HEK293 (cell line): ENCODE measurements at regions not wholly inside any gene's neighbourhood (a gene's known extent, or its start where the extent isn't known, plus 50 kb on each side); places are given as distances from the start of the nearest gene placed in this dataset.

Experiments used
- CTCF ChIA-PET: fragments of 350-600 bp; formaldehyde crosslinking; extraction: SDS; loops from one replicate; lab custom pipeline; 2021; ENCODE audit warnings: antibody characterized with exemption; lab: Yijun Ruan, JAX
- POLR2A ChIA-PET: fragments of 300-600 bp; formaldehyde crosslinking; extraction: SDS; loops from one replicate; lab custom pipeline; 2020; ENCODE audit warnings: antibody characterized with exemption, inconsistent platforms; lab: Yijun Ruan, JAX
- H3K27ac ChIP-seq: fragments of 200-500 bp; sonication (Bioruptor generic); 2 replicates; pipeline ENCODE4 v1.5.1; 2014; ENCODE audit warnings: low read depth, low read length, control low read depth, inconsistent platforms; ENCODE audit errors: extremely low read depth
- H3K36me3 ChIP-seq, 2 experiments: fragments of 200-500 bp in 1 of 2; sonication (Bioruptor generic) in 1 of 2; 1 replicate in 1 of 2; 2 replicates in 1 of 2; pipeline ENCODE4 v1.5.1; 2014 to 2017; ENCODE audit warnings: inconsistent platforms in 2 of 2, low read length in 2 of 2; ENCODE audit not compliant: control insufficient read depth in 2 of 2, insufficient read depth in 1 of 2
- H3K4me1 ChIP-seq: fragments of 200-500 bp; sonication (Bioruptor generic); 2 replicates; pipeline ENCODE4 v1.5.1; 2014; ENCODE audit warnings: mild to moderate bottlenecking, low read length, inconsistent platforms; ENCODE audit not compliant: control insufficient read depth, insufficient read depth
- H3K4me3 ChIP-seq: 2 replicates; pipeline ENCODE4 v1.5.1; 2011; ENCODE audit warnings: low read depth, mild to moderate bottlenecking, control low read depth, low read length, moderate library complexity
- H3K9me3 ChIP-seq: fragments of 200-500 bp; sonication (Bioruptor generic); 2 replicates; pipeline ENCODE4 v1.5.1; 2014; ENCODE audit warnings: low read depth, low read length, inconsistent platforms; ENCODE audit not compliant: control insufficient read depth, insufficient read depth
- MZF1 ChIP-seq: fragments of 450-650 bp; formaldehyde crosslinking; IDR thresholded peaks from 2 replicates; pipeline ENCODE4 v1.5.1; 2017; ENCODE audit warnings: missing biosample characterization, missing genetic modification characterization, borderline replicate concordance
- PRDM10 ChIP-seq: fragments of 450-650 bp; formaldehyde crosslinking; IDR thresholded peaks from 2 replicates; pipeline ENCODE4 v1.5.1; 2016; ENCODE audit warnings: missing biosample characterization, missing genetic modification characterization
- RBAK ChIP-seq: fragments of 450-650 bp; formaldehyde crosslinking; IDR thresholded peaks from 2 replicates; pipeline ENCODE4 v1.5.1; 2016; ENCODE audit warnings: missing biosample characterization, missing genetic modification characterization
- SALL2 ChIP-seq: fragments of 450-650 bp; formaldehyde crosslinking; IDR thresholded peaks from 2 replicates; pipeline ENCODE4 v1.5.0; 2017; ENCODE audit warnings: missing biosample characterization, mild to moderate bottlenecking, missing genetic modification characterization, borderline replicate concordance
- ZBTB20 ChIP-seq: fragments of 450-650 bp; formaldehyde crosslinking; IDR thresholded peaks from 2 replicates; pipeline ENCODE4 v1.5.1; 2016; ENCODE audit warnings: missing biosample characterization, missing genetic modification characterization
- ZIC2 ChIP-seq: fragments of 450-650 bp; formaldehyde crosslinking; IDR thresholded peaks from 2 replicates; pipeline ENCODE4 v1.5.1; 2016; ENCODE audit warnings: missing biosample characterization, missing genetic modification characterization
- ZNF26 ChIP-seq: fragments of 450-650 bp; formaldehyde crosslinking; IDR thresholded peaks from 2 replicates; pipeline ENCODE4 v1.5.1; 2016; ENCODE audit warnings: missing biosample characterization, missing genetic modification characterization
- ZNF274 ChIP-seq, 2 experiments: fragments of 200-500 bp in 1 of 2; fragments of 450-650 bp in 1 of 2; sonication (Bioruptor generic) in 1 of 2; formaldehyde crosslinking in 1 of 2; IDR thresholded peaks; 2 replicates each; pipeline versions ENCODE4 v1.5.1 to v1.6.1; 2014 to 2016; ENCODE audit warnings: borderline replicate concordance in 1 of 2, inconsistent platforms in 1 of 2, low read length in 1 of 2, missing biosample characterization in 1 of 2, missing genetic modification characterization in 1 of 2
- ZNF280D ChIP-seq: fragments of 450-650 bp; formaldehyde crosslinking; IDR thresholded peaks from 2 replicates; pipeline ENCODE4 v1.5.1; 2016; ENCODE audit warnings: missing biosample characterization, missing genetic modification characterization
- ZNF473 ChIP-seq: fragments of 450-650 bp; formaldehyde crosslinking; IDR thresholded peaks from 2 replicates; pipeline ENCODE4 v1.5.1; 2017; ENCODE audit warnings: missing biosample characterization, missing genetic modification characterization
- ZNF548 ChIP-seq: fragments of 450-650 bp; formaldehyde crosslinking; IDR thresholded peaks from 2 replicates; pipeline ENCODE4 v1.5.1; 2016; ENCODE audit warnings: missing biosample characterization, missing genetic modification characterization
- ZNF571 ChIP-seq: fragments of 450-650 bp; formaldehyde crosslinking; IDR thresholded peaks from 2 replicates; pipeline ENCODE4 v1.5.0; 2017; ENCODE audit warnings: missing biosample characterization, missing genetic modification characterization

DNA sequence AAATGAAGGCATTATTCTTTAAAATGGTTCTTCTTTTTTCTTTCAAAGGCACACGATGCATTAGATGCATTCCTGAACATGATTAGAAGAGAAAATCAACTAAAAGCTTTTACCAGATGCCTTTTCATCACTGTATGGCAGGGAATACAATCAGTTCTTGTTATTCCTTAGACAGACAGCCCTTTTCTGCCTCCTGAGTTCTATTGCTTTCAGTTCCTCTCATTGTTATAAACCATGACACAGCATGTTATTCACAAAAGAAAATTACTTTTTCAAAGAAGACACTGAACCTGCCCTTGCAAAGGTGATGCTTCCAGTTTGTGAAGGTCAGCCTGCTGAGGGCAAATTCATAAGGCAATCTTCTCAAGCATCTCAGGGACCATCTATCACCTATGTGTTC, 70.1 kb downstream of the FAM181B start (continued):
- TF ChIP-seq ZNF280D (tag by site-specific recombination): no peak

- no peak for TF ChIP-seq SALL2 (tag by site-specific recombination)
- no peak for TF ChIP-seq RBAK (tag by site-specific recombination)
- Histone ChIP-seq H3K27ac (no peak overlapping the region), H3K4me3 (no peak overlapping the region), H3K4me1 (no peaks in the 10 kb centered on the region), H3K36me3 (no peaks in the 10 kb centered on the region), H3K9me3 (no peaks in the 10 kb centered on the region)
- ChIA-PET POLR2A (no interaction called here), CTCF (no interaction called here)
These were observed 79.9 kb downstream of the FAM181B start for GRCh38 chr11:82653752-82654151.

DNA sequence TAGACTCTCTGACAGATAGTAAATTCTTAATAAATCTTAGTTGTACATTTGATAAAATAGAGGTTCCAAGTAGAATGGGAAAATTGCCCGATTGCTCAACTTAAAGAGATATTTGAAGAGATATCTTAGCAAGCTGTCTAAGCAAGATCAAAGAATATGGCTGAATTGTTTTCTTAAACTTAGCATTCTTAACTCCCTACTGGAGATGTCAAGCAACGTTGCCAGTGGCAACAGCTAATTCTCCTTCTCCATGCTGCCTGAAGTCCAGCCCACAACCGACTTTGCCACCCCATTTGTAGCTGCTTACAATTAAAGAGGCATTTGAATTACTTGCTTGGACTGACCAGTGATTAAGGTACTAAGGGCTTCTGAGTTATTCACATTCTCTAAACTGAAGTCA, 94.4 kb downstream of the FAM181B start:
- Histone ChIP-seq H3K27ac (no peak overlapping the region), H3K36me3 (no peaks in the 10 kb centered on the region), H3K9me3 (no peaks in the 10 kb centered on the region), H3K4me1 (no peaks in the 10 kb centered on the region), H3K4me3 (no peak overlapping the region)
- ChIA-PET CTCF (interaction anchor here (0.6 kb wide), 1 partner anchor 608 kb away, joined by 5 read pairs; no protein-coding TSS in a partner anchor), POLR2A (no interaction called here)
- no peak for TF ChIP-seq ZBTB20 (tag by site-specific recombination)
- TF ChIP-seq ZNF548 (tag by site-specific recombination): no peak
- no peak for TF ChIP-seq PRDM10
- TF ChIP-seq ZNF473: no peak
- no peak for TF ChIP-seq ZNF274 (IDR thresholded peaks at IDR 0.05; ENCODE audit: low read length)
- no peak for TF ChIP-seq ZNF274 (tag by site-specific recombination; IDR thresholded peaks at IDR 0.05; ENCODE audit: borderline replicate concordance)
- TF ChIP-seq ZIC2 (tag by site-specific recombination): no peak
- no peak for TF ChIP-seq ZNF571 (tag by site-specific recombination)
- TF ChIP-seq ZNF26 (tag by site-specific recombination): no peak
- no peak for TF ChIP-seq MZF1 (tag by site-specific recombination)
